ENCODE measurements at regions not wholly inside any gene's neighbourhood (a gene's known extent, or its start where the extent isn't known, plus 50 kb on each side); places are given as distances from the start of the nearest gene placed in this dataset.

DNA sequence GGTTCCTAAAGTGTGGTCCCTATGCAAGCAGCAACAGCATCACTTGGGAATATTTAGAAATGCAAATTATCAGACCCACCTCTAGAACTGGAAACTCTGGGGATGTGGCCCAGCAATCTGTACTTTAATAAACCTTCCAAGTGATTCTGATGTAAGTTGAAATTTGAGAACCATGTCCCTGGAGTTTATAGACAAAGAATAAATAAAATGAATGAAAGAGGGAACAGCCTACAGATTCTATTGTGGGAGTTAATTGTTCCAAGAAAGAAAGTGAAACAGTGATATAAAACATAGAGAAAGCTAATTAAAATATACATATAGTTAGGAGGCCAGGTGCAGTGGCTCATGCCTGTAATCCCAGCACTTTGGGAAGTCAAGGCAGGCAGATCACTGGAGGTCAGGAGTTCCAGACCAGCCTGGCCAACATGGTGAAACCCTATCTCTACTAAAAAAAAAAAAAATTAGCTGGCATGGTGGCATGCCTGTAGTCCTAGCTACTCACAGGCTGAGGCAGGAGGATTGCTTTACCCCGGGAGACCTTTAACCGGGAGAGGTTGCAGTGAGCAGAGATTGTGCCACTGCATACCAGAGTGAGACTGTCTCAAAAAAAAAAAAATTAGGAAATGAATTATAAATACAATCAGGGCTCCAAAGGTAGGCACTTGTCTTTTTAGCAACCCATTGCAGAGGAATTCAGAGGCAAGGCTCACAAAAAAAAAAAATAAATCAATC is 507.5 kb downstream of the NAV3 start:
- intact Hi-C loops (cut with DNase I, micrococcal nuclease) = no loop called here
- TF ChIP-seq, protein P1, sequence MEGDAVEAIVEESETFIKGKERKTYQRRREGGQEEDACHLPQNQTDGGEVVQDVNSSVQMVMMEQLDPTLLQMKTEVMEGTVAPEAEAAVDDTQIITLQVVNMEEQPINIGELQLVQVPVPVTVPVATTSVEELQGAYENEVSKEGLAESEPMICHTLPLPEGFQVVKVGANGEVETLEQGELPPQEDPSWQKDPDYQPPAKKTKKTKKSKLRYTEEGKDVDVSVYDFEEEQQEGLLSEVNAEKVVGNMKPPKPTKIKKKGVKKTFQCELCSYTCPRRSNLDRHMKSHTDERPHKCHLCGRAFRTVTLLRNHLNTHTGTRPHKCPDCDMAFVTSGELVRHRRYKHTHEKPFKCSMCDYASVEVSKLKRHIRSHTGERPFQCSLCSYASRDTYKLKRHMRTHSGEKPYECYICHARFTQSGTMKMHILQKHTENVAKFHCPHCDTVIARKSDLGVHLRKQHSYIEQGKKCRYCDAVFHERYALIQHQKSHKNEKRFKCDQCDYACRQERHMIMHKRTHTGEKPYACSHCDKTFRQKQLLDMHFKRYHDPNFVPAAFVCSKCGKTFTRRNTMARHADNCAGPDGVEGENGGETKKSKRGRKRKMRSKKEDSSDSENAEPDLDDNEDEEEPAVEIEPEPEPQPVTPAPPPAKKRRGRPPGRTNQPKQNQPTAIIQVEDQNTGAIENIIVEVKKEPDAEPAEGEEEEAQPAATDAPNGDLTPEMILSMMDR (IDR thresholded peaks at IDR 0.05) = no peak
- no peak for ATAC-seq
- Histone ChIP-seq H3K4me1 (ENCODE audit: low read depth) (no peaks in the 10 kb centered on the region), H3K4me3 (no peak overlapping the region), H3K36me3 (ENCODE audit: low read depth) (no peaks in the 10 kb centered on the region), H3K9me3 (no peaks in the 10 kb centered on the region)
- DNase-seq = no peak

DNA sequence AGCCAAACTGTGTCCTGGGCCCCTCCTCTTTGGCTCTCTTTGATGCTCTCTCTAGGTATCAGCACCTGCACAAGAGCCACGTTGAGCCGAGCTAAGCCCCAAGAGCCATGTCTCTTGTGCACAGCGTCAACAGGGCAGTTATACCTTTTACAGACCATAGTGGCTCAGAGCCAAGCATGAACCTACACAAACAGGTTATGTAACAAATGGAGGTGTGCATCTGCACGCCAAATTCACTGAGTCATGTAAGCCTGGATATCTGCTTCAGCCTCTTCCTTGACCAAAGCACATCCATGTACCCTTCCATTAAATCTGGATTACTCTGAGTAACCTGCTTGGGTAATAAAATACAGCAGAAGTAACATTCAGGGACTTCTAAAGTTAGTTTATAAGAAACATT is 509.7 kb downstream of the NAV3 start:
- H3K9me3 ChIP-seq = no peaks in the 10 kb centered on the region
- H3K36me3 ChIP-seq (ENCODE audit: low read depth) = no peaks in the 10 kb centered on the region
- no peak overlapping the region for H3K4me3 ChIP-seq
- intact Hi-C loops (cut with DNase I, micrococcal nuclease) = no loop called here
- TF ChIP-seq, protein P1 (IDR thresholded peaks at IDR 0.05) = no peak
- no peaks in the 10 kb centered on the region for H3K4me1 ChIP-seq (ENCODE audit: low read depth)
- no peak for DNase-seq
- ATAC-seq = no peak

DNA sequence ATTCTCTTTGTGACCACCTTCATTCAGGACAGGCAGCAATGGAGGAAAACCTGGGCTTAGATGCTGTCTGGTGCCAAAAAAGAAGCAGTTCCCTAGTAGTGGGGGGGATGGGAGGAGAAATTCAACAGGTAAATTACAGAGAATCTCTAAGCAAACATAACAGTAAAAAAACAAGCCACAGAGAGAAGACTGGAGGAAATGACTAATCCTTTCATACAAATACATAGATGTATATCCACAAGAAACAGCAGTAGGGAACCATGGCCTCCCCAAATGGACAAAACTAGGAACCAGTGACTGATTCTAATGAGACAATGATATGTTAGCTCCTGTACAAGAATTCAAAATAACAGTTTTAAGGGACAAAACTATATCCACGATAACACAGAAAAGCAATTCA is 513.0 kb downstream of the NAV3 start:
- H3K36me3 ChIP-seq (ENCODE audit: low read depth) = no peaks in the 10 kb centered on the region
- intact Hi-C loops (cut with DNase I, micrococcal nuclease) = no loop called here
- no peak for ATAC-seq
- no peaks in the 10 kb centered on the region for H3K4me1 ChIP-seq (ENCODE audit: low read depth)
- DNase-seq = no peak
- H3K4me3 ChIP-seq = no peak overlapping the region
- H3K9me3 ChIP-seq = no peaks in the 10 kb centered on the region
- TF ChIP-seq, protein P1 (IDR thresholded peaks at IDR 0.05) = no peak

DNA sequence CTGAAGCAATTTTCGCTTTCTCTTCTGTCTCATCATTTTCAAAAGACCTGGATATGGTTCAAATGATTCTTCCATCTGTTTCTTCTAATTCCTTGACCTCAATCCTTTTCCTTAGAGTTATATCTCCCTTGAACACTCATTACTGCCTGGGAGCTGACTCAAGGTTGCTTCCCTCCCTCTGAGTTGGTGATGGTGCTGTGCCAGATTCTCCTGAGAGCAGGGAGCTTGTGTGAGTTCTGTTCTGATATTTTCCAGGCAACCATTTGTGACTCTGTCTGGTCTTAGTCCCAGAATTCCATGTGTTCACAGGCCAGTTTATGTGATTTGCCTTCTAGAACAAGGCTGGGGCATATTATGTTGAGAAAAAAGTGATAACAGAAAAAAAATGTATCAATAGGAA is 505.1 kb upstream of the SYT1 start:
- DNase-seq (no peak), ATAC-seq (no peak)
- intact Hi-C loops (cut with DNase I, micrococcal nuclease) = no loop called here

DNA sequence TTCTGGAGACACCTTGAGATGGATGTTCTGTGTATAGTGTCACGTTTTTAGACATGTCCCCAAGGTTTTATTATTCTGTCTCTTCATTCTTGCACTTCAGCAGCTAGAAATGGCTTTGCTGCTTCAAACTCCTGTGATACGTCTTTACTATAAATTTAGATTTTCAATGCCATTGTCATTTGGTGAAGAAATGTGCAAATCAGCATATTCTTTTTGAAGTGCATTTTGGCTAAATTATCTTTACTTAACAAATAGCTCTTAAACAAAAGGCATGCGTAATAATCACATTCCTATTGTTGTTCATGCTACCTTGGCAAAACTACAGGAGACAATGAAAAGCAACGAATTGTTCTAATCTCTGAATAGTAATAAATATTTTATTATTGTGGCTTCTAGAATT is 502.9 kb upstream of the SYT1 start:
- H3K9me3 ChIP-seq = no peaks in the 10 kb centered on the region
- DNase-seq (no peak), ATAC-seq (no peak)
- TF ChIP-seq, protein P1 (IDR thresholded peaks at IDR 0.05) = no peak
- H3K4me1 ChIP-seq (ENCODE audit: low read depth) = no peaks in the 10 kb centered on the region
- no peaks in the 10 kb centered on the region for H3K36me3 ChIP-seq (ENCODE audit: low read depth)
- no peak overlapping the region for H3K4me3 ChIP-seq
- intact Hi-C loops (cut with DNase I, micrococcal nuclease) = no loop called here

More for the DNA sequence above, 505.1 kb upstream of the SYT1 start:
- Histone ChIP-seq H3K4me1 (ENCODE audit: low read depth) (no peaks in the 10 kb centered on the region), H3K9me3 (no peaks in the 10 kb centered on the region), H3K4me3 (no peak overlapping the region), H3K36me3 (ENCODE audit: low read depth) (no peaks in the 10 kb centered on the region)
- TF ChIP-seq, protein P1 (IDR thresholded peaks at IDR 0.05) = no peak

DNA sequence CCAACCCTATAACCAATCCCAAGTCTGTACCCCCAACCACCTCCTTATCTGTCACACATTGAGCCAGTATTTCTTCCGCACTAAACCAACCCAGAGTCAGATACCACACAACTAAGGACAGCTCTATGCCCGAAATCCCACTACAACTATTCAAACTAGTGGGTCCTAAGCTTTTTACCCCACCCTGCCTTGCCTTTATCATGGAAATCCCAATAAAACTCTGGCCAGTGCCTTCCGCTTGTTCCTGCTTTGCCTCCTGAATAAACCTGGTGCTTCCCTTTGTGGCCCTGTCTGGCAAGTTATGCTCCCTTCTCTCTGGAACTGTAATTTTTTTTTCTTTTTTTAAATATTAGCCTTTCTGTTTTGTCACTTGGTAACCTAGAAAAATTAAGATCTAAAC is 493.3 kb upstream of the SYT1 start:
- ATAC-seq (no peak), DNase-seq (no peak)
- TF ChIP-seq, protein P1 (IDR thresholded peaks at IDR 0.05) = no peak
- no peaks in the 10 kb centered on the region for H3K36me3 ChIP-seq (ENCODE audit: low read depth)
- no peak overlapping the region for H3K4me3 ChIP-seq
- intact Hi-C loops (cut with DNase I, micrococcal nuclease) = no loop called here
- H3K9me3 ChIP-seq = no peaks in the 10 kb centered on the region
- no peaks in the 10 kb centered on the region for H3K4me1 ChIP-seq (ENCODE audit: low read depth)
